ENCODE measurements at regions not wholly inside any gene's neighbourhood (a gene's known extent, or its start where the extent isn't known, plus 50 kb on each side); places are given as distances from the start of the nearest gene placed in this dataset.

DNA sequence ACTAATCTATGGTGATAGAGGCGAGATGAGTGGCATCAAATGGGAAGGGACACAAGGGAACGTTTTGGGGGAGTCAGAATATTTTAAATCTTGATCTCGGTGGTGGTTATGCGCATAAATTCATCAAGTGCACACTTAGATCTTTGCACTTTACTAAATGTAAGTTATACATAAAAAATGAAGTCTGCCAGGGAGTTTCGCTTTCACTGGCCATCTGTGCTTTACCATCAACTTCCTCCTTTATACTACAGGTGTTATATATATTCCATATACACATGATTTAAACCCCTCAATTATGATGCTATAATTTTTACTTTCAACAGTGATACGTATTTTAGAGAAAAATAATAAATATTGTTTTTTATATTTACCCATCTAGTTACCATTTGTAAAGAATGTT is 97.6 kb upstream of the AKIRIN2 start:
- FAIRE-seq (no peak), ATAC-seq (no peak), DNase-seq (ENCODE audit: low spot score) (no peak)
- H3K27me3 ChIP-seq (ENCODE audit: control insufficient read depth in 1 of 2, insufficient read depth in 2 of 2, low read length in 2 of 2), result no peaks in the 10 kb centered on the region
- in situ Hi-C loops (cut with HindIII; ENCODE audit: extremely low pct_ligation_motif_present, low pct_unique_long_range_greater_than_20kb) (loop anchor here (5.0 kb wide), 1 partner anchor 97 kb away; the partner anchor contains the start of gene AKIRIN2), intact Hi-C loops (cut with micrococcal nuclease; ENCODE audit: unreplicated experiment) (loop anchor here (1.0 to 5.0 kb wide), 2 partner anchors 97 to 207 kb away; partner anchors contain the start of genes AKIRIN2 and ORC3)
- POLR2A ChIA-PET, result interaction anchor here (1.0 to 2.5 kb wide), 14 partner anchors 8 to 1164 kb away, joined by 3 to 15 read pairs (median 4); partner anchors contain the start of genes AKIRIN2, ORC3, RARS2 and RNGTT
- no peaks in the 10 kb centered on the region for H3K9me3 ChIP-seq (ENCODE audit: low read length)
- H3K4me3 ChIP-seq (replicated peaks in 1 of 3; ENCODE audit: insufficient read depth in 1 of 3, low read depth in 2 of 3, low read length in 3 of 3), result peak overlapping the region in 2 of 3 experiments; percentile 23 to 41; a peak in 2 of 6 replicates
- no peaks in the 10 kb centered on the region for H4K20me1 ChIP-seq (ENCODE audit: insufficient read depth, low read length)
- peak overlapping the region; percentile 62 for H3K9ac ChIP-seq (ENCODE audit: insufficient read depth, low read depth, low read length)
- WGBS (ENCODE audit: low lambda C conversion rate), result 79% methylated on average over 6 of the region's 6 CpGs
- CTCF ChIA-PET (ENCODE audit: low intra/inter-chr PET ratio, low total read pairs), result no interaction called here
- no TSS peak for BruUV-seq (replicated peaks)
- no peak overlapping the region for H2AFZ ChIP-seq (ENCODE audit: low read length)
- H3K79me2 ChIP-seq (ENCODE audit: insufficient read depth, low read length), result no peaks in the 10 kb centered on the region
- no peak for TF ChIP-seq TEAD3 (CRISPR knock-in tag; optimal IDR thresholded peaks at IDR 0.05; ENCODE audit: borderline replicate concordance)
- TF ChIP-seq ZC3H4 (CRISPR knock-in tag; IDR thresholded peaks at IDR 0.05; ENCODE audit: borderline replicate concordance), result 0 out of 2 replicates have a peak, but pooled peaks have one; percentile 54
- no peaks in the 10 kb centered on the region for H3K36me3 ChIP-seq (replicated peaks in 1 of 2; ENCODE audit: control insufficient read depth in 1 of 2, insufficient read depth in 2 of 2, low read length in 2 of 2)
- H3K4me1 ChIP-seq (ENCODE audit: insufficient read depth, low read length), result peaks cover 83% of the 10 kb centered on the region
- H3K4me2 ChIP-seq (ENCODE audit: low read depth, low read length), result peak overlapping the region; percentile 79
- H3K27ac ChIP-seq (ENCODE audit: extremely low read length, insufficient read depth, low read length), result peak overlapping the region; percentile 85

DNA sequence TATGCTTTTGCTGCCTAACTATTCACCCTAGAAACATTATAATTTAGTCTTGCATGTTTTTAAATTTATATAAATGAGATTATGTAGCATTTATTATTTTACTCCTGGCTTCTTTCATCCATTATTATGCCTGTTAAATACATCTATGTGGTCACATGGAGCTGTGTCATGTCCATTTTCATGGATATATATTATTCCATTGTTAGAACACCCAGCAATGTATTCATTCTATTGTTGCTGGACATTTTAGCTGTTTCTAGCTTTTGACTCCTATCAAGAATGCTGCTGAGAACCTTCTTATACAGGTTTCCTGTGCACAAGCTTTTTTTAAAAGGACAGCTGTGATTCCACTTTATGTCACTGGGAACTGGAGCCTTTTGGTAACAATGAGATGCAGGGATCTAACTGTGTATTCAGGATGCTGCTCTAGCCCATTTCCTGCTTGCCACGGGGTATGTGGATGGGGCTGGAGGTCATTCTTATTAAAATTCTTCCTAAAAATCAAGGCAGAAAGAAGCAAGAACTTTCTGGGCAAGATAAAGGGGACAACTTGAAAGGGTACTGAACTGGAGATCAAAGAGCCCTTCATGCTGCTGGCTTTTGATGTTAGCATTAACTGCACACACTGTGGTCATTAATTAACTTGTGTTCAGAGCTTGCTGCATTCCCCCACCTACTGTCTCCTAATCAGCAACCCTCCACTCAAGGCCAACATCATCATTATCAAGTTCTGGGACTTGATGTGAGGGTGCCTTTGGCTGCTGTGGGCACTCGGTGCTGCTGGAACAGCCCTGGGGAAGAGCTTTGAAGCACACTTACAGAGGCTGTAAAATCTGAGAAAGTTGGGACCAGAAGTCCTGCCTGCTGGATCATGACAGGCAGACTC is 96.6 kb upstream of the AKIRIN2 start:
- H3K27ac ChIP-seq (ENCODE audit: extremely low read length, insufficient read depth, low read length), result peak overlapping the region; percentile 85
- no TSS peak for BruUV-seq (replicated peaks)
- POLR2A ChIA-PET, result interaction anchor here (0.7 to 2.5 kb wide), 20 partner anchors 9 to 1165 kb away, joined by 3 to 18 read pairs (median 4); partner anchors contain the start of genes AKIRIN2, ORC3, RARS2 and RNGTT
- no peaks in the 10 kb centered on the region for H3K36me3 ChIP-seq (replicated peaks in 1 of 2; ENCODE audit: control insufficient read depth in 1 of 2, insufficient read depth in 2 of 2, low read length in 2 of 2)
- H3K4me3 ChIP-seq (replicated peaks in 1 of 3; ENCODE audit: insufficient read depth in 1 of 3, low read depth in 2 of 3, low read length in 3 of 3), result peak overlapping the region; percentile 21 to 41 (median 23); a peak in 4 of 6 replicates
- intact Hi-C loops (cut with micrococcal nuclease; ENCODE audit: unreplicated experiment), result loop anchor here (1.0 to 5.0 kb wide), 2 partner anchors 96 to 206 kb away; partner anchors contain the start of genes AKIRIN2 and ORC3
- H3K9ac ChIP-seq (ENCODE audit: insufficient read depth, low read depth, low read length), result peak overlapping the region; percentile 62
- no peaks in the 10 kb centered on the region for H3K79me2 ChIP-seq (ENCODE audit: insufficient read depth, low read length)
- CTCF ChIA-PET (ENCODE audit: low intra/inter-chr PET ratio, low total read pairs), result no interaction called here
- H3K27me3 ChIP-seq (ENCODE audit: control insufficient read depth in 1 of 2, insufficient read depth in 2 of 2, low read length in 2 of 2), result no peaks in the 10 kb centered on the region
- WGBS (ENCODE audit: low lambda C conversion rate), result 0% methylated on average over 2 of the region's 2 CpGs
- no peaks in the 10 kb centered on the region for H4K20me1 ChIP-seq (ENCODE audit: insufficient read depth, low read length)
- peak; percentile 95 for ATAC-seq
- H3K9me3 ChIP-seq (ENCODE audit: low read length), result no peaks in the 10 kb centered on the region
- FAIRE-seq, result peak; percentile 99
- in situ Hi-C loops (cut with HindIII; ENCODE audit: extremely low pct_ligation_motif_present, low pct_unique_long_range_greater_than_20kb), result loop anchor here (5.0 kb wide), 1 partner anchor 96 kb away; the partner anchor contains the start of gene AKIRIN2
- H2AFZ ChIP-seq (ENCODE audit: low read length), result no peak overlapping the region
- DNase-seq (ENCODE audit: low spot score), result peak; percentile 99
- peaks cover 78% of the 10 kb centered on the region for H3K4me1 ChIP-seq (ENCODE audit: insufficient read depth, low read length)
- H3K4me2 ChIP-seq (ENCODE audit: low read depth, low read length), result peak overlapping the region; percentile 79
- TF ChIP-seq BORCS8-MEF2B (CRISPR knock-in tag; IDR thresholded peaks at IDR 0.05) (peak; percentile 75), TEAD3 (CRISPR knock-in tag; optimal IDR thresholded peaks at IDR 0.05; ENCODE audit: borderline replicate concordance) (peak; percentile 96), TGIF2 (CRISPR knock-in tag; IDR thresholded peaks at IDR 0.05) (no peak), NKX3-1 (CRISPR knock-in tag; IDR thresholded peaks at IDR 0.05) (peak; percentile 65; the same call in 1 of the 2 replicates), ZNF607 (CRISPR knock-in tag; IDR thresholded peaks at IDR 0.05; ENCODE audit: borderline replicate concordance) (0 out of 2 replicates have a peak, but pooled peaks have one; percentile 47), MIER2 (CRISPR knock-in tag; IDR thresholded peaks at IDR 0.05) (peak; percentile 49; the same call in 1 of the 2 replicates), JUN (CRISPR knock-in tag; IDR thresholded peaks at IDR 0.05) (peak; percentile 78; the same call in 1 of the 2 replicates)
- TF ChIP-seq, protein P1, sequence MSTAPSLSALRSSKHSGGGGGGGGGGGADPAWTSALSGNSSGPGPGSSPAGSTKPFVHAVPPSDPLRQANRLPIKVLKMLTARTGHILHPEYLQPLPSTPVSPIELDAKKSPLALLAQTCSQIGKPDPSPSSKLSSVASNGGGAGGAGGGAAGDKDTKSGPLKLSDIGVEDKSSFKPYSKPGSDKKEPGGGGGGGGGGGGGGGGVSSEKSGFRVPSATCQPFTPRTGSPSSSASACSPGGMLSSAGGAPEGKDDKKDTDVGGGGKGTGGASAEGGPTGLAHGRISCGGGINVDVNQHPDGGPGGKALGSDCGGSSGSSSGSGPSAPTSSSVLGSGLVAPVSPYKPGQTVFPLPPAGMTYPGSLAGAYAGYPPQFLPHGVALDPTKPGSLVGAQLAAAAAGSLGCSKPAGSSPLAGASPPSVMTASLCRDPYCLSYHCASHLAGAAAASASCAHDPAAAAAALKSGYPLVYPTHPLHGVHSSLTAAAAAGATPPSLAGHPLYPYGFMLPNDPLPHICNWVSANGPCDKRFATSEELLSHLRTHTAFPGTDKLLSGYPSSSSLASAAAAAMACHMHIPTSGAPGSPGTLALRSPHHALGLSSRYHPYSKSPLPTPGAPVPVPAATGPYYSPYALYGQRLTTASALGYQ (CRISPR knock-in tag; IDR thresholded peaks at IDR 0.05), result peak; percentile 99
- TF ChIP-seq, protein P2, sequence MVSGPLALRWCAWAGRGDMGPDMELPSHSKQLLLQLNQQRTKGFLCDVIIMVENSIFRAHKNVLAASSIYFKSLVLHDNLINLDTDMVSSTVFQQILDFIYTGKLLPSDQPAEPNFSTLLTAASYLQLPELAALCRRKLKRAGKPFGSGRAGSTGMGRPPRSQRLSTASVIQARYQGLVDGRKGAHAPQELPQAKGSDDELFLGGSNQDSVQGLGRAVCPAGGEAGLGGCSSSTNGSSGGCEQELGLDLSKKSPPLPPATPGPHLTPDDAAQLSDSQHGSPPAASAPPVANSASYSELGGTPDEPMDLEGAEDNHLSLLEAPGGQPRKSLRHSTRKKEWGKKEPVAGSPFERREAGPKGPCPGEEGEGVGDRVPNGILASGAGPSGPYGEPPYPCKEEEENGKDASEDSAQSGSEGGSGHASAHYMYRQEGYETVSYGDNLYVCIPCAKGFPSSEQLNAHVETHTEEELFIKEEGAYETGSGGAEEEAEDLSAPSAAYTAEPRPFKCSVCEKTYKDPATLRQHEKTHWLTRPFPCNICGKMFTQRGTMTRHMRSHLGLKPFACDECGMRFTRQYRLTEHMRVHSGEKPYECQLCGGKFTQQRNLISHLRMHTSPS (CRISPR knock-in tag; IDR thresholded peaks at IDR 0.05; ENCODE audit: low read depth), result peak; percentile 73; the same call in 1 of the 2 replicates
